Mesodermal cell (in vitro differentiated cells): ENCODE measurements at regions not wholly inside any gene's neighbourhood (a gene's known extent, or its start where the extent isn't known, plus 50 kb on each side); places are given as distances from the start of the nearest gene placed in this dataset.

Experiments
- H3K27ac ChIP-seq: 2 replicates; pipeline ENCODE4 v1.7.0; 2013; ENCODE audit warnings: mild to moderate bottlenecking, low read depth, low read length, moderate library complexity; ENCODE audit not compliant: severe bottlenecking
- H3K36me3 ChIP-seq: 2 replicates; pipeline ENCODE4 v1.7.1; 2013; ENCODE audit warnings: mild to moderate bottlenecking, low read length, moderate library complexity; ENCODE audit not compliant: control insufficient read depth, insufficient read depth
- H3K4me1 ChIP-seq: one replicate; pipeline ENCODE4 v1.7.1; 2013; ENCODE audit warnings: mild to moderate bottlenecking, low read length; ENCODE audit not compliant: insufficient read depth, control insufficient read depth, poor library complexity, severe bottlenecking
- H3K4me3 ChIP-seq: 2 replicates; pipeline ENCODE4 v1.7.0; 2013; ENCODE audit warnings: low read length, control low read depth, mild to moderate bottlenecking; ENCODE audit not compliant: insufficient read depth, poor library complexity, severe bottlenecking; ENCODE audit errors: extremely low read depth
- H3K9me3 ChIP-seq: 2 replicates; pipeline ENCODE4 v1.7.1; 2013; ENCODE audit warnings: mild to moderate bottlenecking, low read length, moderate library complexity; ENCODE audit not compliant: control insufficient read depth
- WGBS, 2 experiments: methylation state at CpG; one replicate each; pipeline ENCODE4 v1.1.5; 2013; ENCODE audit warnings: missing lambda C conversion rate in 2 of 2; ENCODE audit not compliant: insufficient coverage in 2 of 2; 5-methylcytosine and 5-hydroxymethylcytosine counted together

DNA sequence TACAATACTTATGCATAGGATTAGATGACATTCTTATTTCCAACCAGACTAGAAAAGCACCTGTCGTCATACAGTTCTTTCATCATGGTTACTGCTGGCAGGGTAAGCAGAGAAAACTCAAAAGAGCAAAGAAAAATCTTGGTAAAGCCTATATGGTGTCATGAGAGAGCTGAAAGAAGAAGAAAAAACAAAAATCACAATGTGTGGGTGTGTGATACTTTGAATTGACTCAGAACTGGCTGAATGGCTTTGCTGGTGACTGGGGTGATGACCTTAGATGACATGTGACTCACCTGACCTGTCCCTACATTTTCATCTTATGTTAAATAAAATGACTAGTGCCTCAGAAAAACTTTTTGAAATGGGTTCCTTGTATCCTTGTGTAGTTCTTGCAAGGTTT lies 278.1 kb upstream of the LMO3 start:
- no peak overlapping the region for H3K27ac ChIP-seq
- H3K4me1 ChIP-seq: no peaks in the 10 kb centered on the region
- no peaks in the 10 kb centered on the region for H3K36me3 ChIP-seq
- H3K4me3 ChIP-seq: no peak overlapping the region
- no CpG with 5 or more reads among the region's 1 CpG for WGBS, 2 experiments
- H3K9me3 ChIP-seq: no peaks in the 10 kb centered on the region

DNA sequence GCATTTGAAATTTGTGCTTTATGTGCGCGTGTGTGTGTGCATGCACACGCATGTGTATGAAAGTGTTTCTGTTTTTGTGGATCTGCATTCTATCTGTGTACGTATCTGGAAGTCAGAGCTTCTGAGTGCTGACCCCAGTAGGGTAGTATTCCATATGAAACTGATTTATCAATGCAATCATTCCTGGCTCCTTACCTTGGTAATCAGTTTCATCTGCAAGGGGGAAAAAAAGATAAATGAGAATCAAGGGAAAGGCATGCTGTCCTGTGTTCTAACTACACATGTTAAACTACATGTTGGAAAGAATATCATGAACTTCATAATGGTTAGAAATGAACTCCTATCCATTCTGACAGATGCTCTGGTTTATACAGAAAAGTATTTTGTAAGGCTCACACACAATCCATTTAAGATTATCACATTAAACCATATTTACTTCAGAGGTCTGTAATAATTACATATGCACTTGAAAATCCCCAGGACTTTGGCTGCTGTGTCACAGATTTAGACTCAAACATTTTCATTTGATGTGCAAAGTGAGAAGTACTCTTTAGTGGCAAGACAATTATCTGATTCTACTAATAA lies 276.1 kb upstream of the LMO3 start:
- 96% methylated on average over 4 of the region's 4 CpGs; no CpG with 5 or more reads in 1 of the 2 experiments for WGBS, 2 experiments
- Histone ChIP-seq H3K36me3 (no peaks in the 10 kb centered on the region), H3K27ac (no peak overlapping the region), H3K4me1 (no peaks in the 10 kb centered on the region), H3K9me3 (no peaks in the 10 kb centered on the region), H3K4me3 (no peak overlapping the region)

DNA sequence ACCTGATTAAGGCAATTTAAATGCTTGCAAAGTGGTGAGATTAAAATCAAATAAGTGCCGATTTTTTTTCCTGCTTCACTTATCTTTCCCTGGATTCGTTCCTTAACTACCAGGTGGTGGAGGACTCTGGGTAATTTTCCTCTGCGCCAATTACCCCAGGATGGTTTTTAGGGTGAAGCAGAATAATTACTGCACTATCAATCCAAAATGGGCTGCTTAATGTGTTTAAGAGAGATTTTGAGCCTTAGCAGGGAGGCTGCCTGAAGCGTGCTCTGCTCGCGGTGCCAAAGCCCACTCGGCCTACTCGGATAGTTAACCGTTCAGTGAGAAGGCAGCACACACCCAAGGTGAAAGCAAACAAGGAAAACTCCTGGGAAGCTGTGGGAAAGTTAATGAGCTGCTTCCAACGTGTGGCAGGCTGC lies 274.9 kb upstream of the LMO3 start:
- no peaks in the 10 kb centered on the region for H3K4me1 ChIP-seq
- H3K4me3 ChIP-seq: no peak overlapping the region
- no peaks in the 10 kb centered on the region for H3K36me3 ChIP-seq
- 63 to 75% methylated on average over 7 to 8 of the region's 10 CpGs for WGBS, 2 experiments
- H3K9me3 ChIP-seq: no peaks in the 10 kb centered on the region
- no peak overlapping the region for H3K27ac ChIP-seq

DNA sequence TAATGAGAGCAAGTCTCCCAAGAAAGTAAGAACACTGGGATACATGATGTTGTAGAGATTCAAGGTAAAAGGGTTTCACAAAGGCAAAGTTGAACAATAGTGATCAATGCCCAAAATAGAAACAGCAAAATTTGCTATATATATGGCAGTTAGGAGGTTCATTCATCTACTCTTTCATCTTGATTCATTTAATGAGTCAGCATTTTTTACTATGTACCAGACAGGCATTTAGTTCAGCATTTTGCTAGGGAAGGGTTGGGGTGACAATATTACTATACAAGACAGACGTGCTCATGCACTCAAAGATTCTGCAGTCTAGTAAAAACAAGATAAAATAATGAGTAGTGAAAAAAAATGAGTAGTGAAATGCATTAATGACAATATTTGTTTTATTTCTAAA lies 264.9 kb upstream of the LMO3 start:
- Histone ChIP-seq H3K4me1 (no peaks in the 10 kb centered on the region), H3K36me3 (no peaks in the 10 kb centered on the region), H3K27ac (no peak overlapping the region), H3K4me3 (no peak overlapping the region), H3K9me3 (no peaks in the 10 kb centered on the region)
- no CpG with 5 or more reads among the region's 1 CpG for WGBS, 2 experiments

DNA sequence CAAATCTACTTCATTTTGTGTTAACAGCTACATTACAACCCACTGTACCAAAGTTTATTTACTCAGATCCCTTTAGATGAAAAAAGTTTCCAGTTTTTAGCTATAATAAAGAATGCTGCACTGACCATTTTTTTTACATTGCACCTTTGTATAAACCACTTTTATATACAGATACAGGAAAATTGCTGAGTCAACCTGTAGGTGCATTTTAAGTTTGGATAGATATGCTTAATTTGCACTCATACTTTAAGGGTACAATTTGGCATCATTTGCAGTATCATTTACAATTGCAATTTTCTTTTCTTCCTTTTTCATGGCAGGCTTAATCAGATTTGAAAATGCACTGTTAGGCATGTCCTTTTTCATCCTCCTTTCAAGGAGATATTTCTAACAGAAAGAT lies 257.8 kb upstream of the LMO3 start:
- H3K4me1 ChIP-seq: no peaks in the 10 kb centered on the region
- H3K36me3 ChIP-seq: no peaks in the 10 kb centered on the region
- H3K4me3 ChIP-seq: no peak overlapping the region
- no peaks in the 10 kb centered on the region for H3K9me3 ChIP-seq
- H3K27ac ChIP-seq: no peak overlapping the region

DNA sequence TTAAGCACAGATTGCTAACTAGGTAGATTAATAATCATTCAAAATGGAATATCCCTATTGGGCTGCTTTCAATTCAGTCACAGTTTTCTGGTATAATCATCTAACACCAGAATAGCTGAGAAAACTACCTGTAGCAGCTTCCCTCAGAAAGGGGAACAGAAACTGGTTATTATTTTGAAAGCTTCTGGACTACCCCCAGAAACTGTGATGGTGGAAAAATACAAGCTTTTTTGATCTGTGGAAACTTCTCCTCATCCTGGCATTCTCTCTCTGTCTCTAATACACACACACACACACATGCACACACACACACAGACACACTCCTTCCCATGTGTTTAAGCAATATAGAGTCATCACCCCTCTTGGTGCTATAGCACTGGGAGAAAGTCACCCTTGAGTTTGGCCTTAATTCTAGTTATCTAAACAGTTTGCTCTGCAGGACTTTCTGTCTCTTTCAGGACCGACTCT lies 251.5 kb upstream of the LMO3 start:
- no peaks in the 10 kb centered on the region for H3K36me3 ChIP-seq
- no peak overlapping the region for H3K27ac ChIP-seq
- no CpG with 5 or more reads among the region's 1 CpG for WGBS, 2 experiments
- no peaks in the 10 kb centered on the region for H3K4me1 ChIP-seq
- H3K4me3 ChIP-seq: no peak overlapping the region
- H3K9me3 ChIP-seq: no peaks in the 10 kb centered on the region

DNA sequence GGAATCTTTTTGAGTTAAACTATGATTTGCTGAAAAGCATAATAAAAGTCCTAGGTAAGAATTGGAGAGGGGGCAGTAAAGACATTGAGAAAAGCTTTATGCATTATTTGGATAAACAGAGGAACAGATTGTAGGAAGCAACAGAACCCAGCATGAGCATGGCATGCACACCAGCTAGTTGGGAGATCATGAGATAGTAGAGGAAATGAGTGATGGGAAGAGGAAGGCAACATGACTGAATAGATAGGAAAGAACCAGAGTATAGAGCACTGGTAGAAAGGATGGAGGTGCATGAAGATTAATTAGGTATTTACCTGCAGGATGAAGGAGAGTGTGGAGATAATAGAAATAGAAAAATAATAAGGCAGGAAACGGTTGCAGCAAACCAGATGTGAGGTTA lies 248.5 kb upstream of the LMO3 start:
- H3K4me1 ChIP-seq: no peaks in the 10 kb centered on the region
- WGBS, 2 experiments: 83 to 92% methylated on average over 1 of the region's 1 CpG
- no peak overlapping the region for H3K27ac ChIP-seq
- H3K9me3 ChIP-seq: no peaks in the 10 kb centered on the region
- H3K4me3 ChIP-seq: no peak overlapping the region
- H3K36me3 ChIP-seq: no peaks in the 10 kb centered on the region

DNA sequence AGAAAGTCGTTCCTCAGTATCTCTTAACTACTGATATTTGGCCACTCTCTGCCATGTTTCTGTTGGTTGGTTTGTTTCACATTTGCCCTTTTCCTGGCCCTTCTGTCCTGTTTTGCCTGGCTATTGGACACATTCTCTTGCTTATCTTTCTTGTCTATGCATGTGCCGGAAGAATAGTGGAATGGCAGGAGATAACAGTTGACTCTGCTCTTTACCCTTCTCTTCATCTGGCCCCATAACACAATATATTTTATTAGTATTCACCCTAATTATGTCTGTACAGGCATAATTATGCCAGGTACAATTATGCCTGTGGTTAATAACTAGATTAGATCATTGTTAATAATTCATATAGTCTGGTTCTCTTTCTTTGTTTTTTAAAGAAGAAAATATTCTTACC lies 243.5 kb upstream of the LMO3 start:
- Histone ChIP-seq H3K36me3 (no peaks in the 10 kb centered on the region), H3K9me3 (no peaks in the 10 kb centered on the region), H3K27ac (no peak overlapping the region), H3K4me1 (no peaks in the 10 kb centered on the region), H3K4me3 (no peak overlapping the region)
- WGBS, 2 experiments: 100% methylated on average over 1 of the region's 2 CpGs

DNA sequence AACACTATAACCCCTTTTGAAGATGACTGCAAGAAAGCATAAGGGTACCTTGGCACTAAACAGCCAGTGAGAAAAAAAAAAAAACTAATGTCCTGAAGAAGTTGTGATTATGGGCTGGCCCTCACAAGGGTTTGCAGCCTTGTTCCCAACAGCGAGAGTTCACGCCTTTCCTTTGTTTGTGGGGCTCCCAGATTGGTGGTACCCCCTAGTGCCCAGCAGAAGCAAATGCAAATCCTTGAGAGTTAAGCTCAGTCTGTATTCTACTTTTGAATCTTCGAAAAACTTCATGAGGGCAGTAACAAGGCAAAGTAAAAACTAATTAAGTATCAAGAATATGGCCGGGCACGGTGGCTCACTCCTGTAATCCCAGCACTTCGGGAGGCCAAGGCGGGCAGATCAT lies 238.9 kb upstream of the LMO3 start:
- Histone ChIP-seq H3K4me3 (no peak overlapping the region), H3K9me3 (no peaks in the 10 kb centered on the region), H3K27ac (no peak overlapping the region), H3K4me1 (no peaks in the 10 kb centered on the region), H3K36me3 (no peaks in the 10 kb centered on the region)
- 83 to 86% methylated on average over 7 of the region's 7 CpGs for WGBS, 2 experiments

DNA sequence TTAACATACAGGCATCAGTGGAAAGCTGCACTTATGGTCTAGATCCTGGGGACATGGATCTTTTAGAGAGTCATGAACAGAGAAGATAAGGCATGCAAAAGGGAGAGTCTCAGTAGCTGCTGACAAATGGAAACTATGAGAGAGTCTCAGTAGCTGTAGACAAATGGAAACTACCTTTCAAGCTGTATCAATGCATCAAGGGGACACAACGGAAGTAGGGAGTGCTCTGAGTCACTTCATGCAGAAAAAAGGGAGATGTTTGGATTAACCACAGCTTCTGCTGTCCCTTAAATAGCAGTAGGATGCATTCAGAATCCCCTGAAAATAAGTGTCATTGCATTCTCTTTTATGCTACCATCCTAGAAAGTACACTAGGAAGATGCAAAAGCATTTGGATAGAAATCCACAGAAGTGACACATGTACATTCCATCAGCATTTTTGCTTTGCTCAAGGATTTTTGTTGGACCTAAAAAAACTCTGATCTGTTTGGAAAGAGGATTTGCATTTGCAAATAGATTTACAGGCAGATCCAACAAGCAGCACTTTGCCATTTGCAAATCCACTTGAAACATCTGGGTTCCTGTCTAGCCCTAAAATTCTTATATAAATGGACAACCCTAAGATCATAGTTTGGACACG lies 227.5 kb upstream of the LMO3 start:
- Histone ChIP-seq H3K27ac (no peak overlapping the region), H3K9me3 (no peaks in the 10 kb centered on the region), H3K4me1 (no peaks in the 10 kb centered on the region), H3K36me3 (no peaks in the 10 kb centered on the region), H3K4me3 (no peak overlapping the region)
- WGBS, 2 experiments: 83 to 88% methylated on average over 1 of the region's 2 CpGs

DNA sequence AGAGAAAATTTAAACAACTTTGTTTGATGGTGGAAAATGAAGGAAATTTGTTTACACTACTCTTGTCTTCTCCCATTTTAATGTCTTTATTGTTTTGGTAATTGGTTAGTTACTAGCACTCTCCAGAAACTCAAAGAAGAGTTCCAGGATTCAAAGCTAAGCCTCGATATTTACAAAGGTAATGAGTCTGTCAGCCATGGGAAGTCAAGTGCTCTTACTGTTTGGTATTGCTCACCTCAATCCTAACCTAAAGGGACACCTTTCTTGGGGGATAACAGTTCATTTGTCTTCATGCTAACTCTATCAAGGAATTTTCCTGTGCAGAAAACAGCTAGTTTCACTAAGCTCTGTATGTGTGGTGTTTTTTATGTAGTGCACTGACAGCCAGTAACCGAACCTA lies 222.9 kb upstream of the LMO3 start:
- no peak overlapping the region for H3K4me3 ChIP-seq
- H3K9me3 ChIP-seq: no peaks in the 10 kb centered on the region
- WGBS, 2 experiments: no CpG with 5 or more reads among the region's 2 CpGs
- H3K27ac ChIP-seq: no peak overlapping the region
- no peaks in the 10 kb centered on the region for H3K4me1 ChIP-seq
- H3K36me3 ChIP-seq: no peaks in the 10 kb centered on the region
